Spinal cord (tissue), 9 donors: ENCODE measurements at regions not wholly inside any gene's neighbourhood (a gene's known extent, or its start where the extent isn't known, plus 50 kb on each side); places are given as distances from the start of the nearest gene placed in this dataset.

Source experiments
- DNase-seq, 6 donors: peaks; one replicate each; pipeline versions ENCODE4 v3.0.0 to v3.0.0-alpha.2; 2013 to 2015; ENCODE audit warnings: low spot score in 6 of 6, low read depth in 4 of 6
- H3K27ac ChIP-seq: one replicate; pipeline ENCODE4 v1.5.1; 2013; ENCODE audit warnings: low read depth, low read length, control low read depth
- H3K27me3 ChIP-seq: one replicate; pipeline ENCODE4 v1.6.1; 2013; ENCODE audit warnings: low read length; ENCODE audit not compliant: control insufficient read depth, insufficient read depth
- H3K36me3 ChIP-seq: one replicate; pipeline ENCODE4 v1.6.1; 2013; ENCODE audit warnings: low read length; ENCODE audit not compliant: control insufficient read depth, insufficient read depth
- H3K4me1 ChIP-seq: one replicate; pipeline ENCODE4 v1.6.1; 2013; ENCODE audit warnings: low read length; ENCODE audit not compliant: control insufficient read depth, insufficient read depth
- H3K4me3 ChIP-seq: one replicate; pipeline ENCODE4 v1.5.1; 2013; ENCODE audit warnings: low read depth, low read length, control low read depth
- H3K9me3 ChIP-seq: one replicate; pipeline ENCODE4 v1.6.1; 2013; ENCODE audit warnings: low read length; ENCODE audit not compliant: control insufficient read depth, insufficient read depth
- WGBS: methylation state at CpG from one replicate; pipeline ENCODE4 v1.1.5; 2013; ENCODE audit warnings: missing lambda C conversion rate; ENCODE audit not compliant: insufficient coverage; 5-methylcytosine and 5-hydroxymethylcytosine counted together
- donor health status: healthy.

DNA sequence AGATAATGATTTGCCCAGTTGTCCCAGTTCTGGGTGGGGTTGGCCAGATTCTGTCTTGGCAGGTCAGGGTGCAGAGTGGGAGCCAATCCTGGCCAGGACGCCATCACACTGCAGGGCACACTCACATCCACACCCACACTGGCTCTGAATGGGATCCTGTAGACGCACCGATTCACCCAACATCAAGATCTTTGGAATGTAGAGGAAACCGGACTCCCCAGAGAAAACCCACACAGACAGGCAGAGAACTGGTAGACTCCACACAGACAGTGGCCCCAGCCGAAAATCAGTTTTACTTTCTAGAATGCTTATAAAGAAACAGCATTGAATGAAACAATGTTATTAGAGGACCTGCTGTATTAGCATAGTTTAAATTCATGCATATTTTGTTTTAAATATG lies 343.1 kb upstream of the DAB2 start:
- no peaks in the 10 kb centered on the region for H3K27me3 ChIP-seq
- DNase-seq: no peak
- WGBS: 100% methylated on average over 3 of the region's 5 CpGs
- no peaks in the 10 kb centered on the region for H3K9me3 ChIP-seq
- no peak overlapping the region for H3K4me3 ChIP-seq
- H3K4me1 ChIP-seq: no peaks in the 10 kb centered on the region
- H3K27ac ChIP-seq: no peak overlapping the region
- H3K36me3 ChIP-seq: no peaks in the 10 kb centered on the region

DNA sequence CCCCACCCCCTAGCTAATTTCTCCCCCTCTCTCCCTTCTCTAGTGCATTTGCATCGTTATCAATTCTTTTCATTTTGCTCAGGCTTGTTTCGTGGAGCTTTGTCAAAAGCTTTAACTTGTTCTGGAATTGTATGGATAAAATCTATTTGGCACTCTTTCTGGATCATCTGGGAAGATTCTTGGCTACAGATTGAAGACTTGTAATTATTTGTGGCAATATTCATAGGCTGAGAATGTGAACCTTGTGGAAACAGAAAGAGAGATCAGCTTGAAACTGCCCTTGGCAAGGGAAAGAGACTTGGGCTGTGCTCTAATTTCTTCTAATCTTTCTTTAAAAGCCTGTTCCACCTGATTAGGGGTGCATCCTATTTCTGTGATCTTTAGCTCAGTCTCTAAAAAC lies 340.6 kb upstream of the DAB2 start:
- H3K36me3 ChIP-seq: no peaks in the 10 kb centered on the region
- DNase-seq: no peak
- no peaks in the 10 kb centered on the region for H3K4me1 ChIP-seq
- WGBS: 50% methylated on average over 1 of the region's 2 CpGs
- no peak overlapping the region for H3K27ac ChIP-seq
- H3K4me3 ChIP-seq: no peak overlapping the region
- no peaks in the 10 kb centered on the region for H3K27me3 ChIP-seq
- no peaks in the 10 kb centered on the region for H3K9me3 ChIP-seq

DNA sequence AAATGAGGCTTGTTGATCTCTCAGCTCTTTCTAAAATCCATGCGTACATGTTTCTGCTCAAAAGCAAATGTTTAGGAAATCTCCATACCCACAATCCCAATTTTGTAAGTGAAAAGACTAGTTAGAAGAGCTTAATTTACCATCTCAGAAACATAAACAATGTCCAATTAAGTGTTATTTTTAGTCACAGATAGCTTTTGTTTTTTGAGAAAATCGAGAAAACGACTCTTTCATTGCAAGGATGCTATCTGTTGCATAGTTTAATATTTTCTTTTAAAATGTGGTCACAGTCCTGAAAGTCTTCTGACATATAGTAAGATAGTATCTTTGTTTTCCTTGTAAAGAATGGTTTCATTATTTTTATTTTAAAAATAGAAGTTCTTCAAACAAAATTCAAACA lies 338.0 kb upstream of the DAB2 start:
- Histone ChIP-seq H3K27ac (no peak overlapping the region), H3K4me3 (no peak overlapping the region), H3K4me1 (no peaks in the 10 kb centered on the region), H3K36me3 (no peaks in the 10 kb centered on the region), H3K9me3 (no peaks in the 10 kb centered on the region), H3K27me3 (no peaks in the 10 kb centered on the region)
- DNase-seq: no peak
- WGBS: no CpG with 5 or more reads among the region's 3 CpGs

DNA sequence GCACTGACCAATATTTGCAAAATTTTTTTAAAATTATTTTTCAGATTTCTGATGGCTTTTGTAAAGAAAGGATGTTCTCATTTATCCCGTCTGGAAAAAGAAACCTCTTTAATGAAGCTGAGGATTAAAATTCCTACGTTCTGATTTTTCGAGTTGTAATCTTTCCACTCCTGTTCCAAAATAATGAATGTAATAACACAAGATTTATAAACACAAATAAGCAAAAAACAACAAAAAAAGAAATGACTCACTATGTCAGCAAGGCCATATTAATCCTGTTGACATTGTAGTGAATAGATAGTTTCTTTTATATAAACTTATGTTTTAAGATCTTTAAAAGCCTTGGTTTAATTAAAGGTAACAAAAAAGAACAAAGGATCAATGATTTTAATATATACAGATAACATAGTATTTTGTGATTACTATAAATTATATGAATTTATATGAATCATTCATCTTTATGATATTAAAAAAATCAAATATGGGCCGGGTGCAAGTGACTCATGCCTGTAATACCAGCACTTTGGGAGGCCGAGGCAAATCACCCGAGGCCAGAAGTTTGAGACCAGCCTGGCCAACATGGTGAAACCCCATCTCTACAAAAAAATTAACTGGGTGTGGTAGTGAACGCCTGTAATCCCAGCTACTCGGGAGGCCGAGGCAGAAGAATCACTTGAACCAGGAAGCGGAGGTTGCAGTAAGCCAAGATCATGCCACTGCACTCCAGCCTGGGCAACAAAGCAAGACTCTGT lies 336.6 kb upstream of the DAB2 start:
- Histone ChIP-seq H3K4me3 (no peak overlapping the region), H3K27ac (no peak overlapping the region), H3K4me1 (no peaks in the 10 kb centered on the region), H3K9me3 (no peaks in the 10 kb centered on the region), H3K27me3 (no peaks in the 10 kb centered on the region), H3K36me3 (no peaks in the 10 kb centered on the region)
- DNase-seq: no peak
- WGBS: no CpG with 5 or more reads among the region's 10 CpGs

DNA sequence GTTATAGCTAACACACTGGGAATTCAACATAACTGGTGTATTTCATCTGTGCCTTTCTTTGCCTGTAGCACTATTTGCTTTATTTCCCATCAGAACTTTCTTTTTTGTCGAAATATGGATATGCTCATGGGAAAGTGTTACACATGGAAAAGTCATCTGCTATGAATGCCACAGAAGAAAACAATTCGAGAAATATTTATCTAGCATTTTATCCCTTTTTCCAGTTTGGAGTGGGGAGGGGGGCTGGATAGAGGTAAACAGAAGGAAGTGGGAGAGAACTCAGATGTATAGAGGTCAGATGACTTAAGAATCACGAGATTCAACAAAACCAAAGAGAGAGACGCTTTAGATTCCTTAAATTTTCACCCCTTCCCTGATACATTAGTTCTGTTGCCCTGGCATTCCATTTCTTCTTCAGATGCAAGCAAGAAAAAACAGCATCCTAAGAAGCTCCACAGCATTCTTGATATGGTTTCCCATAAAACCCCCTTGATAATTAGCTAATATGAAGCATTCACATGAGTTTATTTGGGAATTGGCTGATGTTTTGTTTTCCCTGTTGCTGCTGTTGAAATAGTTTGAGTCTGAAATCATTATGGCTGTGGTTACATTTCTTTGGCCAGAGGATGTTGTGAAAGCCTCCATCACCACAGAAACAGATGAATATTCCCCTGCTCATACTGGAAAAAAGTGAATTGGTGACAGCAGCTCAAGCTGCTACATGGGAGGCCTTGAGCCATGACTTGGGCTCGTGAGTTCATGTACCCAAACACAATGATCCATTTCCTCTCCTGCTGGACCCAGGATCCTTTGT lies 335.8 kb upstream of the DAB2 start:
- Histone ChIP-seq H3K4me1 (no peaks in the 10 kb centered on the region), H3K4me3 (no peak overlapping the region), H3K27ac (no peak overlapping the region), H3K9me3 (no peaks in the 10 kb centered on the region), H3K36me3 (no peaks in the 10 kb centered on the region), H3K27me3 (no peaks in the 10 kb centered on the region)
- 71% methylated on average over 1 of the region's 5 CpGs for WGBS
- no peak for DNase-seq

DNA sequence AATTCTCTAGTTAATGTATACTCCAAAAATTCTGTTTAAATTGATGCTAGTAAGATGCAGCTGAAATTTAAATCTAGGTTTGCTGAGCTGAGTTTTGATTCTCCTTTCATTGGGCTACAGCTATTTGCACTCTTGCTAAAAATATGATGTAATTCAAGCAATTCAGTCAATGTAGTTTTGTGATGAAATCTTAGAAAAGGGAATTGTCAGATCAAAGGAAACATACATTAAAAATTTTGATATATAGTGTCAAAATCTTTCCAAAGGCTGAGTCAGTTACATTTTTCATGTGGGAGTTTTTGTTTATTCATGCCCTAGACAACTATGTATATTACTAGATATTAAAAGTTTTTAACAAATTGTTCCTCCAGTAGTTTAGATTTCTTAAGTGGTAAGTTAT lies 334.9 kb upstream of the DAB2 start:
- H3K9me3 ChIP-seq: no peaks in the 10 kb centered on the region
- no peaks in the 10 kb centered on the region for H3K27me3 ChIP-seq
- H3K4me3 ChIP-seq: no peak overlapping the region
- no peaks in the 10 kb centered on the region for H3K36me3 ChIP-seq
- H3K27ac ChIP-seq: no peak overlapping the region
- DNase-seq: no peak
- H3K4me1 ChIP-seq: no peaks in the 10 kb centered on the region

DNA sequence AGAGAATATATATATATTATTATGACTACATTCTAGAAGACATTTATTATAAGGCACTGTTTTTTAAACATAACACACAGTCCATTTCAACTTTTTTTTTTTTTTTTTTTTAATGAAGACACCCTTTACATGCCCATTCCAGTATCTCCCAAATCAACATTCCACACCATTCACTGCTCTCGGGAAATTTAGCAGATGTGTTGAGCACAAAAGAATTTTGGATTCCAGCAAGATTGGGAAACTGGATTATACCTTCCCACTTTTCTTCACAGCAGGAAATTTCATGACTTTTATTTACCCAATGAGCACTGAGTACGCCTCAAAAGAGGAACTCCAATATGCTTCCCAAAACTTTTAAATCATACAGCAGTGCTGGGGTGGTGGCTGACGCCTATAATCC lies 333.6 kb upstream of the DAB2 start:
- 80% methylated on average over 1 of the region's 3 CpGs for WGBS
- Histone ChIP-seq H3K9me3 (no peaks in the 10 kb centered on the region), H3K27me3 (no peaks in the 10 kb centered on the region), H3K4me1 (no peaks in the 10 kb centered on the region), H3K27ac (no peak overlapping the region), H3K4me3 (no peak overlapping the region), H3K36me3 (no peaks in the 10 kb centered on the region)
- no peak for DNase-seq

DNA sequence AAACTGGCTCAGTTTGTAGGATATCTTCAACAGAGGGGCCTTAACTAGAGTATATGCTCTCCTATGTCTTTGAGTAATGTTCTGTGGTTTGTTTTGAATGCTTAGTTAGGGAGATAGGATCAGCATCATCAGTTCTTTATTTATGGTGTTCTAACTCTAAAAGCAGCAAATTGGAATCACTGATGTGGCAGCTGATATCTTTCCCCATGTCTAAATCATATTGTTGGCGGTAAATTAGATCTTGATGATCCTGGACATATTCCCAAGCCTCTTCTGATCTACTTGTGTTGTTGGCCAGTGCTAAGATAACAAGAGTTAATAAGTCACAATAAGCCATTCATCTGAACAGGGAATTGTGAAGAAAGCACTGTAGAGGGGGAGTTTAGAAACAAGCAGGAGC lies 332.4 kb upstream of the DAB2 start:
- no peak overlapping the region for H3K27ac ChIP-seq
- no peak overlapping the region for H3K4me3 ChIP-seq
- H3K4me1 ChIP-seq: no peaks in the 10 kb centered on the region
- no peaks in the 10 kb centered on the region for H3K27me3 ChIP-seq
- no peak for DNase-seq
- WGBS: no CpG with 5 or more reads among the region's 1 CpG
- H3K36me3 ChIP-seq: no peaks in the 10 kb centered on the region
- H3K9me3 ChIP-seq: no peaks in the 10 kb centered on the region

DNA sequence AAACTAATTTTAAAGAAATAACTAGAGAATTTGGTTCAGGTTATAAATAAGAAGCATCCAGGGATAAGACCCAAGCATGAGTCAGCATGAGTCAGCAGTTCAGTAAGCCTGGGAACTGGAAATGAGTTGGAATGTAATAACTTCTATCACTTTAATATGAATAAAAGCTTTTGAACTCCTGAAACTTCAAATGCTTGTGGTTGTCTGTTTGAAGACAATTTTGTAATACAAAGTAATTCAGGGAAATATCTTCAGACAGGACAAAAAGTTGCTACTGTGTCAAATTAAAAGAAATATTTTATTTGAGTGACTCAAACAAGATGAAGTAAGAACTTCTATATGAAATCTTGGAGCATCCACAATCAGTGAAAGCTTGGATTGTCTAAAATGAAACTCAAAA lies 331.2 kb upstream of the DAB2 start:
- H3K4me3 ChIP-seq: no peak overlapping the region

DNA sequence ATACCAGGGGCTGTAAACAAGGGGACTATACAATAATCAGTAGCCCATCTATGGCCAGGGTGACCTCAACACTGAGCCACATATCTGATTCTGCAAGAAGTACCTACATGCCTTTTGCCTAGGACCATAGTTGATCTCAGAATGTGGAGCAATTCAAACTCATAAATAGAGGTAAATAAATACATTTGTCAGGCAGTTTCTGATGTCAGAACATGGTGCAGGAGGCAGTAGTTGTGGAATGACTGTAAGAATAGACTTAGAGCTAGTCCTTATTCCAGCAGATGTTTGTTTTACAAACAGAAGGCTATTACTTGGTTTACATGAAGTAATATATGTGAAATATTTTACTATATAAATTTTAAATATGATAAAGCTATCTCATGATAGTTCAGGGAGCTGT lies 330.7 kb upstream of the DAB2 start:
- Histone ChIP-seq H3K27me3 (no peaks in the 10 kb centered on the region), H3K9me3 (no peaks in the 10 kb centered on the region), H3K36me3 (no peaks in the 10 kb centered on the region), H3K4me1 (no peaks in the 10 kb centered on the region), H3K4me3 (no peak overlapping the region), H3K27ac (no peak overlapping the region)
- no peak for DNase-seq

More for the DNA sequence above, 331.2 kb upstream of the DAB2 start:
- Histone ChIP-seq H3K27me3 (no peaks in the 10 kb centered on the region), H3K9me3 (no peaks in the 10 kb centered on the region), H3K27ac (no peak overlapping the region), H3K4me1 (no peaks in the 10 kb centered on the region), H3K36me3 (no peaks in the 10 kb centered on the region)
- no peak for DNase-seq
